OCI-LY1 (cell line): ENCODE measurements at regions not wholly inside any gene's neighbourhood (a gene's known extent, or its start where the extent isn't known, plus 50 kb on each side); places are given as distances from the start of the nearest gene placed in this dataset.

Experiments used
- EZH2 ChIP-seq: fragments of 200-600 bp; sonication (generic), shearing (Covaris generic); IDR thresholded peaks from 2 replicates; pipeline ENCODE4 v1.8.0; 2017; ENCODE audit warnings: borderline replicate concordance, mixed run types, mild to moderate bottlenecking, antibody characterized with exemption, low read length, moderate library complexity, mixed read lengths
- TF ChIP-seq, protein P1 (sequence below): fragments of 200-600 bp; sonication (generic), shearing (Covaris generic); IDR thresholded peaks from 2 replicates; pipeline ENCODE4 v1.5.1; 2017; ENCODE audit warnings: mild to moderate bottlenecking, antibody characterized with exemption, low read length, moderate library complexity, mixed read lengths

GRCh38 chr6:138030872-138031271, 76.3 kb downstream of the PERP start:
- TF ChIP-seq, protein P1, sequence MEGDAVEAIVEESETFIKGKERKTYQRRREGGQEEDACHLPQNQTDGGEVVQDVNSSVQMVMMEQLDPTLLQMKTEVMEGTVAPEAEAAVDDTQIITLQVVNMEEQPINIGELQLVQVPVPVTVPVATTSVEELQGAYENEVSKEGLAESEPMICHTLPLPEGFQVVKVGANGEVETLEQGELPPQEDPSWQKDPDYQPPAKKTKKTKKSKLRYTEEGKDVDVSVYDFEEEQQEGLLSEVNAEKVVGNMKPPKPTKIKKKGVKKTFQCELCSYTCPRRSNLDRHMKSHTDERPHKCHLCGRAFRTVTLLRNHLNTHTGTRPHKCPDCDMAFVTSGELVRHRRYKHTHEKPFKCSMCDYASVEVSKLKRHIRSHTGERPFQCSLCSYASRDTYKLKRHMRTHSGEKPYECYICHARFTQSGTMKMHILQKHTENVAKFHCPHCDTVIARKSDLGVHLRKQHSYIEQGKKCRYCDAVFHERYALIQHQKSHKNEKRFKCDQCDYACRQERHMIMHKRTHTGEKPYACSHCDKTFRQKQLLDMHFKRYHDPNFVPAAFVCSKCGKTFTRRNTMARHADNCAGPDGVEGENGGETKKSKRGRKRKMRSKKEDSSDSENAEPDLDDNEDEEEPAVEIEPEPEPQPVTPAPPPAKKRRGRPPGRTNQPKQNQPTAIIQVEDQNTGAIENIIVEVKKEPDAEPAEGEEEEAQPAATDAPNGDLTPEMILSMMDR = no peak
- no peak for TF ChIP-seq EZH2
